ENCODE measurements at regions not wholly inside any gene's neighbourhood (a gene's known extent, or its start where the extent isn't known, plus 50 kb on each side); places are given as distances from the start of the nearest gene placed in this dataset.

GRCh38 chr9:119781886-119782285 is 412.7 kb upstream of the BRINP1 start:
- Histone ChIP-seq H3K9me3 (ENCODE audit: low read depth, low read length, poor library complexity, severe bottlenecking) (no peaks in the 10 kb centered on the region), H3K36me3 (ENCODE audit: insufficient read depth, low read length, poor library complexity, severe bottlenecking) (no peaks in the 10 kb centered on the region), H3K4me3 (ENCODE audit: low read depth, low read length, poor library complexity, severe bottlenecking) (no peak overlapping the region), H3K27ac (ENCODE audit: low read depth, low read length, poor library complexity, severe bottlenecking) (no peak overlapping the region), H3K27me3 (replicated peaks; ENCODE audit: insufficient read depth, low read depth, low read length, poor library complexity) (peaks cover 6% of the 10 kb centered on the region), H3K4me1 (ENCODE audit: insufficient read depth, low read length, poor library complexity, severe bottlenecking) (no peaks in the 10 kb centered on the region)
- CTCF ChIA-PET, result no interaction called here
- intact Hi-C loops (cut with micrococcal nuclease; ENCODE audit: unreplicated experiment), result no loop called here
- POLR2A ChIA-PET (ENCODE audit: low non-redundant PET), result no interaction called here
- DNase-seq (ENCODE audit: low spot score), result no peak
- BruUV-seq (replicated peaks), result no TSS peak
- no peak for TF ChIP-seq CTCF (conservative IDR thresholded peaks at IDR 0.05; ENCODE audit: low read depth, low read length)
- no peak for TF ChIP-seq EZH2 (IDR thresholded peaks at IDR 0.05; ENCODE audit: borderline replicate concordance, low read depth, low read length, poor library complexity, severe bottlenecking)

DNA sequence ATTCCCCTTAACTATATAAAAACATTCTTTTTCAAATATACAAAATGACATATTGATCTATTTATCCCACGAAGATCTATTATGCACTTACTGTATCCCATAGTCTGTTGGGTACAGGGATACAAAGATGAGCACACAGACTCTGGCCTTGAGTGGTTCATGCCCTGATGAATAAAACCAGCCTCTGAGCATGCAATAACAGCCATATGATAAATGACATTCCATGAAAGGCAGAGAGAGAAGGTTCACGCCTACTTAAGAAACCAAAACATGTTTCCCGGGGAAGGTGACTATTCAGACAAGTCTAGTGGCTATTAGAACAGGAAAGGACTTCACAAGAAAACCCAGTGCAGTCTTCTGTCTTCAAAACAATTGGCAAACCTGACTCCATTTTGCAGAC is 406.2 kb upstream of the BRINP1 start:
- no peak overlapping the region for H3K4me3 ChIP-seq (ENCODE audit: low read depth, low read length, poor library complexity, severe bottlenecking)
- H3K9me3 ChIP-seq (ENCODE audit: low read depth, low read length, poor library complexity, severe bottlenecking), result no peaks in the 10 kb centered on the region
- no peak for DNase-seq (ENCODE audit: low spot score)
- H3K36me3 ChIP-seq (ENCODE audit: insufficient read depth, low read length, poor library complexity, severe bottlenecking), result no peaks in the 10 kb centered on the region
- H3K4me1 ChIP-seq (ENCODE audit: insufficient read depth, low read length, poor library complexity, severe bottlenecking), result no peaks in the 10 kb centered on the region
- TF ChIP-seq CTCF (conservative IDR thresholded peaks at IDR 0.05; ENCODE audit: low read depth, low read length) (no peak), EZH2 (IDR thresholded peaks at IDR 0.05; ENCODE audit: borderline replicate concordance, low read depth, low read length, poor library complexity, severe bottlenecking) (no peak)
- H3K27ac ChIP-seq (ENCODE audit: low read depth, low read length, poor library complexity, severe bottlenecking), result no peak overlapping the region
- CTCF ChIA-PET, result no interaction called here
- intact Hi-C loops (cut with micrococcal nuclease; ENCODE audit: unreplicated experiment), result no loop called here
- POLR2A ChIA-PET (ENCODE audit: low non-redundant PET), result no interaction called here
- no TSS peak for BruUV-seq (replicated peaks)
- H3K27me3 ChIP-seq (replicated peaks; ENCODE audit: insufficient read depth, low read depth, low read length, poor library complexity), result peaks cover 16% of the 10 kb centered on the region

DNA sequence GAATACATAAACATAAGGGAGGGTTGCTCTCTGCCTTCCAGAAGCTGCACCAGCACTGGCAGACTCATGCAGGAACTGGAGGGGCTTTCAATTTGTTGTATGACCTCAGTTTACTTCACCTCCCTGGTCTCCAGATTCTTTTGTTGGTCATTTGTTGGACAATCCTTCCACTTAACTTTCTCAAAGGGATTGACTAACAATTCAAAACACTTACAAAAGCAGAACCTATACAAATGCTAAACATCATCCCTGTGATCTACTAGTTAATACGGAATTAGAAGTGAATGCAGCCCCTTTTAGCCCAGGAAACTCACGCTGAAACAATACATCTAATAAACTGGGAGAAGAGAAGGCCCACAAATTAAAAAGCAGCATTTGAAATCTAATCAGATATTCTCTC is 404.6 kb upstream of the BRINP1 start:
- Histone ChIP-seq H3K4me1 (ENCODE audit: insufficient read depth, low read length, poor library complexity, severe bottlenecking) (no peaks in the 10 kb centered on the region), H3K27ac (ENCODE audit: low read depth, low read length, poor library complexity, severe bottlenecking) (no peak overlapping the region), H3K36me3 (ENCODE audit: insufficient read depth, low read length, poor library complexity, severe bottlenecking) (no peaks in the 10 kb centered on the region), H3K9me3 (ENCODE audit: low read depth, low read length, poor library complexity, severe bottlenecking) (no peaks in the 10 kb centered on the region), H3K27me3 (replicated peaks; ENCODE audit: insufficient read depth, low read depth, low read length, poor library complexity) (peaks cover 16% of the 10 kb centered on the region), H3K4me3 (ENCODE audit: low read depth, low read length, poor library complexity, severe bottlenecking) (no peak overlapping the region)
- DNase-seq (ENCODE audit: low spot score), result no peak
- CTCF ChIA-PET, result no interaction called here
- intact Hi-C loops (cut with micrococcal nuclease; ENCODE audit: unreplicated experiment), result no loop called here
- no peak for TF ChIP-seq CTCF (conservative IDR thresholded peaks at IDR 0.05; ENCODE audit: low read depth, low read length)
- no peak for TF ChIP-seq EZH2 (IDR thresholded peaks at IDR 0.05; ENCODE audit: borderline replicate concordance, low read depth, low read length, poor library complexity, severe bottlenecking)
- POLR2A ChIA-PET (ENCODE audit: low non-redundant PET), result no interaction called here
- BruUV-seq (replicated peaks), result no TSS peak
